ENCODE measurements at regions not wholly inside any gene's neighbourhood (a gene's known extent, or its start where the extent isn't known, plus 50 kb on each side); places are given as distances from the start of the nearest gene placed in this dataset.

- Mint-ChIP-seq H3K4me1 (ENCODE audit: unreplicated experiment) (no peaks in the 10 kb centered on the region), H3K4me3 (ENCODE audit: unreplicated experiment) (no peak overlapping the region), H3K27me3 (ENCODE audit: unreplicated experiment) (no peaks in the 10 kb centered on the region), H3K27ac (ENCODE audit: unreplicated experiment) (no peak overlapping the region), H3K9me3 (ENCODE audit: unreplicated experiment) (peaks cover 8% of the 10 kb centered on the region), H3K36me3 (ENCODE audit: unreplicated experiment) (no peaks in the 10 kb centered on the region)
- DNase-seq (ENCODE audit: extremely low spot score, unreplicated experiment) = no peak
- no peak for TF ChIP-seq CTCF (IDR thresholded peaks at IDR 0.05)
Observed at GRCh38 chr7:9681284-9681683, 1247.9 kb downstream of the NXPH1 start.

- no peaks in the 10 kb centered on the region for H3K27me3 Mint-ChIP-seq (ENCODE audit: unreplicated experiment)
- H3K4me3 Mint-ChIP-seq (ENCODE audit: unreplicated experiment) = no peak overlapping the region
- H3K36me3 Mint-ChIP-seq (ENCODE audit: unreplicated experiment) = no peaks in the 10 kb centered on the region
- H3K4me1 Mint-ChIP-seq (ENCODE audit: unreplicated experiment) = no peaks in the 10 kb centered on the region
- H3K9me3 Mint-ChIP-seq (ENCODE audit: unreplicated experiment) = peaks cover 21% of the 10 kb centered on the region
- H3K27ac Mint-ChIP-seq (ENCODE audit: unreplicated experiment) = no peak overlapping the region
- no peak for TF ChIP-seq CTCF (IDR thresholded peaks at IDR 0.05)
- no peak for DNase-seq (ENCODE audit: extremely low spot score, unreplicated experiment)
Observed at GRCh38 chr7:9691286-9691685, 1257.9 kb downstream of the NXPH1 start.

GRCh38 chr7:9698375-9698774 lies 1265.0 kb downstream of the NXPH1 start:
- Mint-ChIP-seq H3K36me3 (ENCODE audit: unreplicated experiment) (no peaks in the 10 kb centered on the region), H3K4me1 (ENCODE audit: unreplicated experiment) (no peaks in the 10 kb centered on the region), H3K27ac (ENCODE audit: unreplicated experiment) (no peak overlapping the region), H3K4me3 (ENCODE audit: unreplicated experiment) (no peak overlapping the region), H3K9me3 (ENCODE audit: unreplicated experiment) (peaks cover 9% of the 10 kb centered on the region), H3K27me3 (ENCODE audit: unreplicated experiment) (no peaks in the 10 kb centered on the region)
- TF ChIP-seq CTCF (IDR thresholded peaks at IDR 0.05) = no peak
- DNase-seq (ENCODE audit: extremely low spot score, unreplicated experiment) = no peak

- Mint-ChIP-seq H3K4me3 (ENCODE audit: unreplicated experiment) (no peak overlapping the region), H3K9me3 (ENCODE audit: unreplicated experiment) (no peaks in the 10 kb centered on the region), H3K36me3 (ENCODE audit: unreplicated experiment) (no peaks in the 10 kb centered on the region), H3K27ac (ENCODE audit: unreplicated experiment) (no peak overlapping the region), H3K27me3 (ENCODE audit: unreplicated experiment) (no peaks in the 10 kb centered on the region), H3K4me1 (ENCODE audit: unreplicated experiment) (peaks cover 13% of the 10 kb centered on the region)
- no peak for DNase-seq (ENCODE audit: extremely low spot score, unreplicated experiment)
- TF ChIP-seq CTCF (IDR thresholded peaks at IDR 0.05) = no peak
Observed at GRCh38 chr7:9709216-9709615, 1264.5 kb upstream of the PHF14 start.

- TF ChIP-seq CTCF (IDR thresholded peaks at IDR 0.05) = no peak
- H3K4me1 Mint-ChIP-seq (ENCODE audit: unreplicated experiment) = peaks cover 13% of the 10 kb centered on the region
- H3K36me3 Mint-ChIP-seq (ENCODE audit: unreplicated experiment) = no peaks in the 10 kb centered on the region
- DNase-seq (ENCODE audit: extremely low spot score, unreplicated experiment) = no peak
- H3K9me3 Mint-ChIP-seq (ENCODE audit: unreplicated experiment) = no peaks in the 10 kb centered on the region
- H3K27ac Mint-ChIP-seq (ENCODE audit: unreplicated experiment) = peak overlapping the region; percentile 42
- H3K4me3 Mint-ChIP-seq (ENCODE audit: unreplicated experiment) = peak overlapping the region; percentile 30
- no peaks in the 10 kb centered on the region for H3K27me3 Mint-ChIP-seq (ENCODE audit: unreplicated experiment)
Observed at GRCh38 chr7:9711259-9711918, 1262.3 kb upstream of the PHF14 start.
